ENCODE measurements at regions not wholly inside any gene's neighbourhood (a gene's known extent, or its start where the extent isn't known, plus 50 kb on each side); places are given as distances from the start of the nearest gene placed in this dataset.

- ChIA-PET POLR2A (interaction anchor here (0.6 kb wide), 1 partner anchor 612 kb away, joined by 3 read pairs; no protein-coding TSS in a partner anchor), CTCF (interaction anchor here (0.6 to 1.1 kb wide), 3 partner anchors 9 to 18 kb away, joined by 3 read pairs; no protein-coding TSS in a partner anchor)
- Histone ChIP-seq H3K27ac (ENCODE audit: insufficient read depth in 1 of 2, low read depth in 1 of 2, low read length in 2 of 2, poor library complexity in 1 of 2, severe bottlenecking in 2 of 2) (no peak overlapping the region), H3K36me3 (ENCODE audit: control insufficient read depth in 4 of 4, insufficient read depth in 4 of 4, low read length in 3 of 4) (no peaks in the 10 kb centered on the region), H3K4me1 (ENCODE audit: control extremely low read depth in 1 of 4, control insufficient read depth in 4 of 4, insufficient read depth in 4 of 4, low read length in 3 of 4) (no peaks in the 10 kb centered on the region), H3K9me3 (ENCODE audit: control extremely low read depth in 1 of 5, control insufficient read depth in 4 of 5, insufficient read depth in 2 of 5, low read depth in 1 of 5, low read length in 4 of 5) (no peaks in the 10 kb centered on the region), H3K27me3 (replicated peaks in 2 of 5; ENCODE audit: control insufficient read depth in 4 of 5, insufficient read depth in 5 of 5, low read length in 4 of 5) (peaks cover 0 to 5% (median 0%) of the 10 kb centered on the region in 5 experiments), H3K4me3 (ENCODE audit: control insufficient read depth in 1 of 7, extremely low read depth in 1 of 7, insufficient read depth in 4 of 7, low read depth in 2 of 7, low read length in 6 of 7) (no peak overlapping the region)
- peak in 1 of 3 donors; percentile 3 for DNase-seq
- WGBS (ENCODE audit: insufficient coverage), result 7% methylated on average over 2 of the region's 2 CpGs
These were observed 73.9 kb upstream of the HAO2 start for GRCh38 chr1:119294722-119295121.

- DNase-seq, result peak; percentile 12 to 59 (median 46)
- CTCF ChIA-PET, result interaction anchor here (1.8 to 1.9 kb wide), 2 partner anchors 11 to 13 kb away, joined by 5 to 7 read pairs; no protein-coding TSS in a partner anchor
- Histone ChIP-seq H3K27me3 (replicated peaks in 2 of 5; ENCODE audit: control insufficient read depth in 4 of 5, insufficient read depth in 5 of 5, low read length in 4 of 5) (peaks cover 0 to 38% (median 12%) of the 10 kb centered on the region in 5 experiments), H3K36me3 (ENCODE audit: control insufficient read depth in 4 of 4, insufficient read depth in 4 of 4, low read length in 3 of 4) (no peaks in the 10 kb centered on the region), H3K4me3 (ENCODE audit: control insufficient read depth in 1 of 7, extremely low read depth in 1 of 7, insufficient read depth in 4 of 7, low read depth in 2 of 7, low read length in 6 of 7) (no peak overlapping the region), H3K4me1 (ENCODE audit: control extremely low read depth in 1 of 4, control insufficient read depth in 4 of 4, insufficient read depth in 4 of 4, low read length in 3 of 4) (no peaks in the 10 kb centered on the region), H3K9me3 (ENCODE audit: control extremely low read depth in 1 of 5, control insufficient read depth in 4 of 5, insufficient read depth in 2 of 5, low read depth in 1 of 5, low read length in 4 of 5) (no peaks in the 10 kb centered on the region), H3K27ac (ENCODE audit: insufficient read depth in 1 of 2, low read depth in 1 of 2, low read length in 2 of 2, poor library complexity in 1 of 2, severe bottlenecking in 2 of 2) (no peak overlapping the region)
- POLR2A ChIA-PET, result no interaction called here
These were observed 69.8 kb upstream of the HAO2 start for GRCh38 chr1:119298687-119299303.

GRCh38 chr1:119302011-119302410 lies 66.6 kb upstream of the HAO2 start:
- no CpG with 5 or more reads among the region's 3 CpGs for WGBS (ENCODE audit: insufficient coverage)
- POLR2A ChIA-PET, result no interaction called here
- Histone ChIP-seq H3K27ac (ENCODE audit: insufficient read depth in 1 of 2, low read depth in 1 of 2, low read length in 2 of 2, poor library complexity in 1 of 2, severe bottlenecking in 2 of 2) (no peak overlapping the region), H3K4me3 (ENCODE audit: control insufficient read depth in 1 of 7, extremely low read depth in 1 of 7, insufficient read depth in 4 of 7, low read depth in 2 of 7, low read length in 6 of 7) (no peak overlapping the region), H3K4me1 (ENCODE audit: control extremely low read depth in 1 of 4, control insufficient read depth in 4 of 4, insufficient read depth in 4 of 4, low read length in 3 of 4) (no peaks in the 10 kb centered on the region), H3K27me3 (replicated peaks in 2 of 5; ENCODE audit: control insufficient read depth in 4 of 5, insufficient read depth in 5 of 5, low read length in 4 of 5) (peaks cover 0 to 39% (median 12%) of the 10 kb centered on the region in 5 experiments), H3K9me3 (ENCODE audit: control extremely low read depth in 1 of 5, control insufficient read depth in 4 of 5, insufficient read depth in 2 of 5, low read depth in 1 of 5, low read length in 4 of 5) (no peaks in the 10 kb centered on the region), H3K36me3 (ENCODE audit: control insufficient read depth in 4 of 4, insufficient read depth in 4 of 4, low read length in 3 of 4) (no peaks in the 10 kb centered on the region)
- no peak for DNase-seq
- CTCF ChIA-PET, result interaction anchor here (1.2 kb wide), 1 partner anchor 27 kb away, joined by 6 read pairs; no protein-coding TSS in a partner anchor

- POLR2A ChIA-PET, result no interaction called here
- Histone ChIP-seq H3K36me3 (ENCODE audit: control insufficient read depth in 4 of 4, insufficient read depth in 4 of 4, low read length in 3 of 4) (no peaks in the 10 kb centered on the region), H3K4me3 (ENCODE audit: control insufficient read depth in 1 of 7, extremely low read depth in 1 of 7, insufficient read depth in 4 of 7, low read depth in 2 of 7, low read length in 6 of 7) (no peak overlapping the region), H3K27ac (ENCODE audit: insufficient read depth in 1 of 2, low read depth in 1 of 2, low read length in 2 of 2, poor library complexity in 1 of 2, severe bottlenecking in 2 of 2) (no peak overlapping the region), H3K4me1 (ENCODE audit: control extremely low read depth in 1 of 4, control insufficient read depth in 4 of 4, insufficient read depth in 4 of 4, low read length in 3 of 4) (peaks cover 0 to 3% (median 0%) of the 10 kb centered on the region in 4 experiments), H3K9me3 (ENCODE audit: control extremely low read depth in 1 of 5, control insufficient read depth in 4 of 5, insufficient read depth in 2 of 5, low read depth in 1 of 5, low read length in 4 of 5) (no peaks in the 10 kb centered on the region), H3K27me3 (replicated peaks in 2 of 5; ENCODE audit: control insufficient read depth in 4 of 5, insufficient read depth in 5 of 5, low read length in 4 of 5) (peaks cover 0 to 7% (median 3%) of the 10 kb centered on the region in 5 experiments)
- CTCF ChIA-PET, result no interaction called here
- WGBS (ENCODE audit: insufficient coverage), result 0% methylated on average over 1 of the region's 3 CpGs
- DNase-seq, result peak in 2 of 3 donors; percentile 7 to 16
These were observed 60.4 kb upstream of the HAO2 start for GRCh38 chr1:119308130-119308700.

GRCh38 chr1:119308806-119309205 lies 59.8 kb upstream of the HAO2 start:
- H3K27ac ChIP-seq (ENCODE audit: insufficient read depth in 1 of 2, low read depth in 1 of 2, low read length in 2 of 2, poor library complexity in 1 of 2, severe bottlenecking in 2 of 2), result no peak overlapping the region
- H3K4me3 ChIP-seq (ENCODE audit: control insufficient read depth in 1 of 7, extremely low read depth in 1 of 7, insufficient read depth in 4 of 7, low read depth in 2 of 7, low read length in 6 of 7), result no peak overlapping the region
- peaks cover 0 to 2% (median under 1%) of the 10 kb centered on the region in 5 experiments for H3K27me3 ChIP-seq (replicated peaks in 2 of 5; ENCODE audit: control insufficient read depth in 4 of 5, insufficient read depth in 5 of 5, low read length in 4 of 5)
- H3K9me3 ChIP-seq (ENCODE audit: control extremely low read depth in 1 of 5, control insufficient read depth in 4 of 5, insufficient read depth in 2 of 5, low read depth in 1 of 5, low read length in 4 of 5), result no peaks in the 10 kb centered on the region
- DNase-seq, result no peak
- H3K36me3 ChIP-seq (ENCODE audit: control insufficient read depth in 4 of 4, insufficient read depth in 4 of 4, low read length in 3 of 4), result no peaks in the 10 kb centered on the region
- peaks cover 0 to 3% (median 0%) of the 10 kb centered on the region in 4 experiments for H3K4me1 ChIP-seq (ENCODE audit: control extremely low read depth in 1 of 4, control insufficient read depth in 4 of 4, insufficient read depth in 4 of 4, low read length in 3 of 4)
- no CpG with 5 or more reads among the region's 2 CpGs for WGBS (ENCODE audit: insufficient coverage)
- ChIA-PET CTCF (no interaction called here), POLR2A (no interaction called here)

GRCh38 chr1:119310301-119310700 lies 58.3 kb upstream of the HAO2 start:
- DNase-seq, result no peak
- Histone ChIP-seq H3K27me3 (replicated peaks in 2 of 5; ENCODE audit: control insufficient read depth in 4 of 5, insufficient read depth in 5 of 5, low read length in 4 of 5) (peaks cover 0 to 2% (median 0%) of the 10 kb centered on the region in 5 experiments), H3K27ac (ENCODE audit: insufficient read depth in 1 of 2, low read depth in 1 of 2, low read length in 2 of 2, poor library complexity in 1 of 2, severe bottlenecking in 2 of 2) (no peak overlapping the region), H3K4me1 (ENCODE audit: control extremely low read depth in 1 of 4, control insufficient read depth in 4 of 4, insufficient read depth in 4 of 4, low read length in 3 of 4) (peaks cover 0 to 3% (median 0%) of the 10 kb centered on the region in 4 experiments), H3K4me3 (ENCODE audit: control insufficient read depth in 1 of 7, extremely low read depth in 1 of 7, insufficient read depth in 4 of 7, low read depth in 2 of 7, low read length in 6 of 7) (no peak overlapping the region), H3K9me3 (ENCODE audit: control extremely low read depth in 1 of 5, control insufficient read depth in 4 of 5, insufficient read depth in 2 of 5, low read depth in 1 of 5, low read length in 4 of 5) (no peaks in the 10 kb centered on the region), H3K36me3 (ENCODE audit: control insufficient read depth in 4 of 4, insufficient read depth in 4 of 4, low read length in 3 of 4) (no peaks in the 10 kb centered on the region)
- CTCF ChIA-PET, result interaction anchor here (0.8 to 2.7 kb wide), 2 partner anchors 10 to 35 kb away, joined by 3 to 7 read pairs; no protein-coding TSS in a partner anchor
- WGBS (ENCODE audit: insufficient coverage), result 67% methylated on average over 3 of the region's 3 CpGs
- POLR2A ChIA-PET, result no interaction called here

GRCh38 chr1:119312500-119312899 lies 56.1 kb upstream of the HAO2 start:
- no peaks in the 10 kb centered on the region for H3K36me3 ChIP-seq (ENCODE audit: control insufficient read depth in 4 of 4, insufficient read depth in 4 of 4, low read length in 3 of 4)
- DNase-seq, result no peak
- peaks cover 0 to 3% (median 0%) of the 10 kb centered on the region in 4 experiments for H3K4me1 ChIP-seq (ENCODE audit: control extremely low read depth in 1 of 4, control insufficient read depth in 4 of 4, insufficient read depth in 4 of 4, low read length in 3 of 4)
- POLR2A ChIA-PET, result no interaction called here
- CTCF ChIA-PET, result interaction anchor here (2.7 kb wide), 1 partner anchor 13 kb away, joined by 7 read pairs; no protein-coding TSS in a partner anchor
- H3K9me3 ChIP-seq (ENCODE audit: control extremely low read depth in 1 of 5, control insufficient read depth in 4 of 5, insufficient read depth in 2 of 5, low read depth in 1 of 5, low read length in 4 of 5), result no peaks in the 10 kb centered on the region
- WGBS (ENCODE audit: insufficient coverage), result 86% methylated on average over 1 of the region's 4 CpGs
- no peak overlapping the region for H3K27ac ChIP-seq (ENCODE audit: insufficient read depth in 1 of 2, low read depth in 1 of 2, low read length in 2 of 2, poor library complexity in 1 of 2, severe bottlenecking in 2 of 2)
- peaks cover 0 to 2% (median 0%) of the 10 kb centered on the region in 5 experiments for H3K27me3 ChIP-seq (replicated peaks in 2 of 5; ENCODE audit: control insufficient read depth in 4 of 5, insufficient read depth in 5 of 5, low read length in 4 of 5)
- no peak overlapping the region for H3K4me3 ChIP-seq (ENCODE audit: control insufficient read depth in 1 of 7, extremely low read depth in 1 of 7, insufficient read depth in 4 of 7, low read depth in 2 of 7, low read length in 6 of 7)
